Kidney (tissue), 13 donors: ENCODE measurements at regions not wholly inside any gene's neighbourhood (a gene's known extent, or its start where the extent isn't known, plus 50 kb on each side); places are given as distances from the start of the nearest gene placed in this dataset.
A peak's percentile ranks its signal among the peaks of the same experiment; 100 is the strongest.

Source experiments
- DNase-seq, 5 donors: peaks; one replicate each; pipeline ENCODE4 v3.0.0-alpha.2; 2013 to 2020
- FAIRE-seq: peaks from 2 replicates; lab custom pipeline; 2012; peaks lifted over from hg19 to GRCh38; lab: Jason Lieb, UNC
- H3K27ac ChIP-seq, 2 donors: one replicate each; pipeline ENCODE4 v1.7.0; 2013; ENCODE audit warnings: low read depth in 2 of 2, low read length in 2 of 2, inconsistent platforms in 1 of 2
- H3K27me3 ChIP-seq: one replicate; pipeline ENCODE4 v1.7.1; 2013; ENCODE audit warnings: low read length, inconsistent platforms; ENCODE audit not compliant: control insufficient read depth, insufficient read depth
- H3K36me3 ChIP-seq, 3 donors: one replicate each; pipeline versions ENCODE4 v1.7.0 to v1.7.1; 2013; ENCODE audit warnings: low read length in 3 of 3, control low read depth in 1 of 3, inconsistent platforms in 1 of 3; ENCODE audit not compliant: insufficient read depth in 3 of 3, control insufficient read depth in 2 of 3
- H3K4me1 ChIP-seq, 3 donors: one replicate each; pipeline versions ENCODE4 v1.7.0 to v1.7.1; 2013; ENCODE audit warnings: low read length in 3 of 3, inconsistent platforms in 1 of 3, low read depth in 1 of 3; ENCODE audit not compliant: control insufficient read depth in 2 of 3, insufficient read depth in 2 of 3
- H3K4me3 ChIP-seq, 3 donors: one replicate each; pipeline versions ENCODE4 v1.7.0 to v1.8.1; 2013; ENCODE audit warnings: low read length in 3 of 3, control low read depth in 1 of 3, inconsistent platforms in 1 of 3
- H3K9ac ChIP-seq, 3 donors: one replicate each; pipeline versions ENCODE4 v1.7.0 to v1.7.1; 2013; ENCODE audit warnings: low read length in 3 of 3, control low read depth in 1 of 3, inconsistent platforms in 1 of 3
- H3K9me3 ChIP-seq, 3 donors: one replicate each; pipeline versions ENCODE4 v1.7.0 to v1.7.1; 2013; ENCODE audit warnings: low read length in 3 of 3, control low read depth in 1 of 3, inconsistent platforms in 1 of 3; ENCODE audit not compliant: control insufficient read depth in 2 of 3, insufficient read depth in 1 of 3
- CTCF ChIP-seq: IDR thresholded peaks from 3 replicates; pipeline ENCODE4 v1.5.1; 2012; ENCODE audit warnings: mild to moderate bottlenecking, moderate library complexity, borderline replicate concordance; ENCODE audit not compliant: insufficient read depth; ENCODE audit errors: extremely low read depth
- intact Hi-C: fragments of 100-400 bp; cut with DNase I; formaldehyde crosslinking; loops from one replicate; pipeline ENCODE4 v1.11.1; 2022
- donor health status: control.
- donor health status: control.
- donor health status: control.
- donor health status: control.
- donor health status: control.
- donor health status: DM: yes; HTN: yes; CAD: no.
- donor health status: Normal renal cell carcinoma (clear cell type).

- Histone ChIP-seq H3K4me1 (no peaks in the 10 kb centered on the region), H3K4me3 (no peak overlapping the region), H3K27me3 (no peaks in the 10 kb centered on the region), H3K9me3 (no peaks in the 10 kb centered on the region), H3K36me3 (no peaks in the 10 kb centered on the region), H3K27ac (no peak overlapping the region), H3K9ac (no peak overlapping the region)
- TF ChIP-seq CTCF, result peak; percentile 55
- intact Hi-C loops, result no loop called here
- DNase-seq (peak in 2 of 5 donors; percentile 35 to 62), FAIRE-seq (no peak)
Measured at GRCh38 chr4:159455675-159456237, 352.9 kb downstream of the RAPGEF2 start.

GRCh38 chr4:159460371-159460770 is 357.5 kb downstream of the RAPGEF2 start:
- H3K27ac ChIP-seq, result no peak overlapping the region
- no peak overlapping the region for H3K4me3 ChIP-seq
- intact Hi-C loops, result no loop called here
- FAIRE-seq (no peak), DNase-seq (peak in 1 of 5 donors; percentile 28)
- TF ChIP-seq CTCF, result no peak
- no peaks in the 10 kb centered on the region for H3K27me3 ChIP-seq
- H3K4me1 ChIP-seq, result no peaks in the 10 kb centered on the region
- no peak overlapping the region for H3K9ac ChIP-seq
- H3K9me3 ChIP-seq, result peaks cover 0 to 13% (median 0%) of the 10 kb centered on the region in 3 donors
- H3K36me3 ChIP-seq, result no peaks in the 10 kb centered on the region

- H3K4me3 ChIP-seq, result no peak overlapping the region
- FAIRE-seq, result no peak
- H3K27ac ChIP-seq, result no peak overlapping the region
- DNase-seq, result no peak
- intact Hi-C loops, result no loop called here
- no peaks in the 10 kb centered on the region for H3K4me1 ChIP-seq
- no peak overlapping the region for H3K9ac ChIP-seq
- peaks cover 0 to 13% (median 0%) of the 10 kb centered on the region in 3 donors for H3K9me3 ChIP-seq
- no peaks in the 10 kb centered on the region for H3K27me3 ChIP-seq
- no peaks in the 10 kb centered on the region for H3K36me3 ChIP-seq
- no peak for TF ChIP-seq CTCF
Measured at GRCh38 chr4:159463235-159463634, 360.4 kb downstream of the RAPGEF2 start.

- no peak for DNase-seq
- H3K27ac ChIP-seq, result no peak overlapping the region
- no peak overlapping the region for H3K4me3 ChIP-seq
- peaks cover 0 to 13% (median 0%) of the 10 kb centered on the region in 3 donors for H3K9me3 ChIP-seq
- intact Hi-C loops, result no loop called here
- FAIRE-seq, result no peak
- no peaks in the 10 kb centered on the region for H3K36me3 ChIP-seq
- no peaks in the 10 kb centered on the region for H3K27me3 ChIP-seq
- TF ChIP-seq CTCF, result no peak
- no peaks in the 10 kb centered on the region for H3K4me1 ChIP-seq
- H3K9ac ChIP-seq, result no peak overlapping the region
Measured at GRCh38 chr4:159464302-159464701, 361.4 kb downstream of the RAPGEF2 start.
